HG02870 (cell line): ENCODE measurements at regions not wholly inside any gene's neighbourhood (a gene's known extent, or its start where the extent isn't known, plus 50 kb on each side); places are given as distances from the start of the nearest gene placed in this dataset.
A peak's percentile ranks its signal among the peaks of the same experiment; 100 is the strongest.

Experiments
- ATAC-seq: cut with Tn5 transposase; IDR thresholded peaks from one replicate; pipeline ENCODE4 v1.9.1; 2021; ENCODE audit warnings: mild to moderate bottlenecking, moderate library complexity; ENCODE audit not compliant: unreplicated experiment

DNA sequence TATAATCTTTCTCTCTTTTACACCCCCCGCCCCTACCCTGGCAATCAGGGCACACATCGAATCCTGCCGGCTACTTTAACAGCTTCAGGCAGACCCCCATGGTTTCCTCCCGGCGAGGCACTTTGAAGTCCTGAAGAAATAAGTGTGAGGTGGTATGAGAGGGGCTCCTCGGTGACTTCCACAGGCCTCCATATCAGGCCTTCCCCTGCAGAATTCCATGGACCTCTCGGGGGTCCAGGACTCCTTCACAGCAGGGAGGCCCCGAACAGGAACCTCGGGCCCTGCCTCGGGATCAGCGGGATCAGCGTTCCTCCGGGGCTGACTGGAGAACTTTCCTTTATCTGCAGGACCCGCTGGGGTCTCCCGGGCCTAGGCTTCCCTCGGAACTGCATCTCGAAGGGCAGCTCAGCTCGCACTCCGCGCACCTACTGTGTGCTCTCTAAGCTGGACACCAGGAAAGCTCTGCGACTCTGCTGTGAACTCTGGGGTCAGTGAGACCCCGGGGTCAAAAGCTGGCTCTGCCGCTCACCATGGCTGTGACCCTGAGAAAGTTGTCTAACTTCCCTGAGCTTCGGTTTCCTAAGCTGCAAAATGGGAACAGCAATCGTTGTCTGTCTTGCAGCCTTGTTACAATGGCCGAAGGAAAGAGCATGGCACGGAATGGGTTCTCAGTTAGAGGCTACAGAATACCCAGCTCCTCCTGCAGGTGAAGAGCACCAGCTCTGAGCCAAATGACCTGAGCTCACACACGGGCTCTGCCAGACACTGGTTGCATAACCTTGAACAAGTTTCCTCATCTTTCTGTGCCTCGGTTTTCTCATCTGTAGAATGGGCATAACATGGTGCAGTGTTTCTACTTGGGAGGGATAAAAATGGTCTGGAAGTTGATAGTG lies 97.4 kb upstream of the ID2 start:
- no peak for ATAC-seq

DNA sequence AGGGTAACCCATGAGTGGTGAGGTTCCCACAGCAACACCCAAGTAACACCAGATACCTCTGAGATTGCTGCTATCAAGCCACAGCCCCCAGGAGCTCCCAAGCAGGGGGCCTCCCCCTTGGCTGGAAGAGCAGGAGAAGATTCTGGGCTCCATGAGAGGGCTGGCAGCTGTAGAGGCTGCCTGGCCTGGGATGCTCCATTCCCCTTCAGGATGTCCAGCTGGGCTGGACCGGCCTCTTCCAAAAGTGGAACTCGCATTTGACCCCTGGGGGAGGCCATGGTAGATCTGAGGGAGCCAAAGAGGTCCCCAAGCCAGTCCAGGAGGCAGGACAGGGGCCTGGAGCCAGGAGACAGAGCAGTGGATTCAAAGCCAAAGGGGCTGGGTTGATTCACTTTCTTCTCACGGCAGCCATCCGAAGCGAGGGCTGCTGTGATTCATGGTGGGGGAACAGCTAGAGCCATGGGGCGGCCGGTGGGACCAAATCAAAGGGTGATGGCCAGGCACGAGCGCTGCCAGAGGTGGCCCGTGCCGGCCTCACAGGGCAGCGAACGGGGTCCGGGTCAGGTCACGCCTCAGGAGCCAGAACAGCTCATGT lies 95.3 kb upstream of the ID2 start:
- ATAC-seq: no peak

DNA sequence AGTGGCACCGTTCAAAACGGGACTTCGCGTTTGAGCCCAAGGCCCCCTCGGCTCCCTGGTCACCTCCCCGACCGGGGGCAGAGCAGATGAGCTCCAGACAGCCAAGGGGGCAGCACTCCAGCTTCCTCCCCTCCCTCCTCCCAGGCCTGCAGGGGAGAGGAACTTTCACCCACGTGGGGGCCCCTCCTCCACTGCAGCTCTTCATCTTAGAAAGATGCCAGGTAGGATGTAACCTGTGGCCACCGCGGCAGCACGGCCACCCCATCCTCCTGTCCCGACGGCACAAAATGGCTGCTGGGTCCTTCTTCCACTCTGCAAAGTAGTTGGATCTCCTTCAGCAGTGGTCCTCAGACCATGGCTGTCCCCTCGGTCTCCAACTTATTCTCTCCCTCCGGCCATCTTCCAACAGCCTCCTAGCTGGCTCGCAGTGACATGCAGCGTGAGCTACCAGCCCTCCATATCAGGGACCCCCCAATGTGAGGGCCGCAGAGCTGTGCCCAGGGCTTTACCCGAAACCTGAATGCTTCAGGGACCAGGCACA lies 94.5 kb upstream of the ID2 start:
- ATAC-seq: no peak

DNA sequence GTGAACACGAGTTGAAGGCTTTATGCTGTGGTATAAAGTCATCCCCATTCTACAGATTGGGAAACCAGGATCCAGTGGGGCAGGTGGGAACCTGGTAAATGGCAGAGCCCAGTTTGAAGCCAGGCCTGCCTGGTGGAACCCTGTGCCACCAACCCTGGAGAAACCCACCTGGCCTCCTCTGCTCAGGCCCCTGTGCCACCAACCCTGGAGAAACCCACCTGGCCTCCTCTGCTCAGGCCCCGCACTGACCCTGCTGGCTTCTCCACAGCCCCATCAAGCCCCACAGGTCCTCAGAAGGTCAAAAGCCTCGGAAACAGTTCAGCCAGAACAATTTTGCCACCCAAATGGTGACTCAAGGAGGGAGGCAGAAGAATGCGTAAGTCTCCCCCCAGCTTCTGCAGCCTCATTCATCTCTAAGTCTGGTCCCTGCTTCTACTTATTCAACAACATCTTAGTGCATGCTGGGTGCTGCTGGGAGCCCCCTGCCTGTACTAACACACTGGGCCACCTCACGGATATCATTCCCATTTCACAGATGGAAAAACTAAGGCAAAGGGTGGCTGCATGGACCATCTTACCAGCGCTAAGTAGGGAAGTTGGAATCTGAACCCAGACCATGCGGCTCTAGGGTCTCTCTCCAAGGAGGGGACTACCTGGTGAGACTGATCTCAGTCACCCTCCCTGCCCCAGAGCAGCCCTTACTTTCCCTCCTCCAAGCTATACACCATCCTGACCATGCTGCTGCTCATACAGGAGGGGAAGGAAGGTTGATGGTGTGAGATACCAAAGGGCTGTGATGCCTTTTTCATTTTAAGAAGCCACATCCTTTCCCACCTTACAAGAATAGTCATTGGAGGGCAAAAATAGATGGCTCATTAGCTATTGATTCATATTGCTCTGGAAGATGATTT lies 93.7 kb upstream of the ID2 start:
- no peak for ATAC-seq

DNA sequence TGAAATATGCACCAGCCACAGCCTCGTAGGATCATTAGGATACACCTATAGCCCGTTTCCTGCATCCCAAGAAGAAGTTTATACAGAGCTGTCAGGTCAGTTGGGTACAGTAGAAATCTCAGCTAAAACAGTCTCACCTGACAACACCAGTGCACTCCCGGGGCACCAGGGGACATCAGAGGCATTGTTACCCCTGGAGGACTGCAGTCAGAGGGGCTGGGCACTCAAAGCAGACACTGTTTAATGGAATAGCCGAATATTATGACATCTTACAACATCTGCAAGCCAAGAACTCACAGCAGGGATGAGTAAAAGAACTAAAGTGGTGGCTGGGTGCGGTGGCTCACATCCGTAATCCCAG lies 93.0 kb upstream of the ID2 start:
- no peak for ATAC-seq

DNA sequence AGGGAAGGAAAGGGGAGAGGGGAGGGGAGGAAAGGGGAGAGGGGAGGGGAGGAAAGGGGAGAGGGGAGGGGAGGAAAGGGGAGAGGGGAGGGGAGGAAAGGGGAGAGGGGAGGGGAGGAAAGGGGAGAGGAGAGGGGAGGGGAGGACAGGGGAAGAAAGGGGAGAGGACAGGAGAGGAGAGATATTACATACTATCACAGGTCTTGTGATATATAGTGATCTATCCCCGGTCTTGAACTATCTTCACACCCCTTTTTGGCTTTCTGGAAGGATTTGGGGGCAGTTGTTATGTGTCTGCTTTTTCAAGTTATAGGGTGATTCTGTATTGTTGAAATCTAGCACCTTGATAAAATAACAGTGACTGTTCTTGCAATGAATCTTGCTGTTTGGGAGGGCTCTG lies 92.1 kb upstream of the ID2 start:
- ATAC-seq: no peak

DNA sequence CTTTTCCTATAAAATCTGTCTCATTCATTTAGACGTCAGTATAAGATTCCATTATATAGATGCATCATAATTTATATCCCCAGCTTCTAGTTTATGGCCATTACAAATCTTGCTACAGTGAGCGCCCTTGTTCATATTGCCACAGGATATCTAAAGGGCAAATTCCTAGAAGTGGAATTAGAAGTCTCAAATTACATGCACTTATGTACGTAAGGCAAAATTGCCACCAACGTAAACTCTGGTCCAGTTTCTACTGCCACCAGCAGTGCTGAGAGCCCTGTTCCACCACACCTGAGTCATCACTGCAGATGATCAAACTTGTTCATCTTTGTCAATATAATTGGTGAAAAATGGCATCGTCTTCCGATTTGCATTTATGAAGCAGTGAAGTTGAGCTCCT lies 90.9 kb upstream of the ID2 start:
- no peak for ATAC-seq

DNA sequence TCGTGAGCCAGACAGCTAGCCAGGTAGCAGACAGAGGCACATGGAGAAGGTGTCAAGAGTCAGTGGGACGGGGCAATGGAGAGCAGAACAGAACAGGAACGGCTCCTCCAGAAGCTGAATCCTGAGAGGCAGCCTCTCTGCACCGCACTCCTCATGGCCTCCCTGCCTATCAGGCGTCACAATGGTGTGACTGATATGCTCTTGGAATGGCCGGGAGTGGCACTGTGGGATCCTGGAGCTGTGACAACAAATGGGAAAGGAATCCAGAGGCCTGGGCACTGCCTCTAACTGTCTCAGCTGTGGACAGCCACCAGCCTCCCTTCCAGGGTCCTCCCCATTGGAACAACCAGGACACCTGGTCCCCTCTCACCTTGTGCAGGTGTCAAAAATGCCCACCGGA lies 89.1 kb upstream of the ID2 start:
- no peak for ATAC-seq

DNA sequence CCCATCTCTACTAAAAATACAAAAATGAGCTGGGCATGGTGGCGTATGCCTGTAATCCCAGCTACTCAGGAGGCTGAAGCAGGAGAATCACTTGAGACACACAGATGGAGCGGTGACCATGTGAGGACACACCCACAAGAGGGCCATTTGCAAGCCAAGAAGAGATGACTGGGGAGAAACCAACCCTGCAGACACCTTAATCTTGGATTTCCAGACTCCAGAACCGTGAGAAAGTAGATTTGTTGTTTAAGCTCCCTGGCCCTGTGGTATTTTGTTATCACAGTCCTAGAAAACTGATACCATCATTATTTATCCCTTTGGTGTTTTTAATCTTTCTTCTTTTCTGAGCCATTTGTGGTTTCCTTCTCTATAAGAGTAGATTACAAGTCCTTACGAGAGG lies 88.6 kb upstream of the ID2 start:
- no peak for ATAC-seq

DNA sequence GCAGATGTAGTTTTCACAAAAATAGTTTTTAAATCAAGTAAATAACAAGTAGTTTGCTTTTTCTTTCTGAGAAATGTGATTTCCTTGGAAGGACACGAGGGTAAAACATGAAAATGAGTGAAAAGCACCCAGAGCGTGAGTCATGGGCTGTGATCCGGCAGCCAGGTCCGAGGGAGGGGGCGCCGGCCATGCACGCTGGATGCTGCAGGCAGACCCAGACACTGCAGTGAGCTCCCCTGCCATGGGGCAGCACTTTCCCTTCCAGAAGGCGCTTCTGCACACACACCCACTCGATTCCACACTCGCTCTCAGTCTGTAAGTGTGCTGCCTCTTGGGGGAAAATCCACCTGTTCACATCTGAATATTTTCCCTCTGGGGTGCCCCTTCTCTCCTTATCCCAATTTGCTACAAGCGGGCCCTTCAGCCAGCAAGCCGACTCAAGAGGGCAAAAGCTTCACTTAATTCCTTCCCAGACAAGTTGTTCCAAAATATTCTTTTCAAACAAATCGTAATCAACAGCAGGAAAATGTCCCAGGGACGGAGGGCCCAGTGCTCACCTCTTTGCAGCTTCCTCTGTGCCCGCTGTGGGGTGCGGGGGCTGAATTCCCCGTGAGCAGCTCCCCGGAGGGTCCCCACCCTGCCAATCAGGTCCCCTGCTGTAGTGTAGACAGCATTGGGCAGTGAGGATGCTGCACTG lies 87.0 kb upstream of the ID2 start:
- no peak for ATAC-seq

DNA sequence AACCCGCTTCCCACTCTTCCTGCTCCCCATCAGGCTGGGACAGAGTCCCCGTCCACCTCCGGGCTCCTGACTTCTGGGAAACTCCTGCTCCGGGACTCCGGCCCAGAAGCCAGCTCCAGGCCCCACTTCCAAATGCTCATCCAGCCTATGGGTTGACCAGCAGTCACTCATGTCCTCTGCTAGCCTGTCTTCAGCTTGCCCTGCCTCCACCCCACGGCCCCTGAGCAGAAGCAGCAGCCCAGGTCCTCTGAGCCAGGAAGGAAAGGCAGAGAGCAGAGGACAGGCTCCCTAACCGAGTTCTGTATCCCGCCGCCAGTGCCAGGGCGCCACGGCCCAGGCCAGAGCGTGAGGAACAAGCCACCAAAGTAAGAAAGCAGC lies 86.4 kb upstream of the ID2 start:
- ATAC-seq: no peak

DNA sequence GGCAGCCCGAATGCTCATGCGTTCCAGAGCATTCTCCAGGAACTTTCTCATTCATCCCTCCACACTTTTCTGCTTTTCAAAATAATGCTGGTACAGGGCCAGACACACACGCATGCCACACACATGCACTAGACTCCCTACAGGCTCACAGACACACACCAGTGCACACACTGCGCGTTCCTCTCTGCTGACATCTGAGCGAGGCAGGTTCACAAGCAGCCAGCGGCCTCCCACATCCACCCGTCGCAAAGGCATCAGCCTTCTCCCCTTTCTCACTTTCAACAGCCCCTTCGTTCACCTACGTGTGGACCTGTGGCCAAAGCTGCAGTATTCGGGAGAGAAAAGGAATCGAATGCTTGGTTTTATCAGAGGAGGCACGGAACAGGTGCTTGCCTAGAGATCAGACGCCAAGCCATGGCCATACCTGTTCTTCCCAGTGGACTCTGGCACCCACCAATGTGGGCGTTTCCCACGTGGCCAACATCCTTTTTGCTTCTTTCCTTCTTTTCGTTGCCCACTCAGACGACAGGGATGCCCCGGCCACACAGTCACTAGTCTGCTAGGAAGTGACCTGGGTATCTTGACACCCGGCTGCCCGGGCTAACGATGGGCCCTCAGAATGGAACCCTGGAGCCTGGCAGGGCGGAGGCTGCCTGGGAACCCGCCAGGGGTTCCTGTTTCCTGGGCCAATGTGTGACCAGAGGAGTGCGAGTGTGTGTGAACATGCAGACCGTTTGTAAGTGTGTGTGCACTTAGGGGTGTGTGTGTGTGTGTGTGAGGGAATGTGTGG lies 85.8 kb upstream of the ID2 start:
- no peak for ATAC-seq

DNA sequence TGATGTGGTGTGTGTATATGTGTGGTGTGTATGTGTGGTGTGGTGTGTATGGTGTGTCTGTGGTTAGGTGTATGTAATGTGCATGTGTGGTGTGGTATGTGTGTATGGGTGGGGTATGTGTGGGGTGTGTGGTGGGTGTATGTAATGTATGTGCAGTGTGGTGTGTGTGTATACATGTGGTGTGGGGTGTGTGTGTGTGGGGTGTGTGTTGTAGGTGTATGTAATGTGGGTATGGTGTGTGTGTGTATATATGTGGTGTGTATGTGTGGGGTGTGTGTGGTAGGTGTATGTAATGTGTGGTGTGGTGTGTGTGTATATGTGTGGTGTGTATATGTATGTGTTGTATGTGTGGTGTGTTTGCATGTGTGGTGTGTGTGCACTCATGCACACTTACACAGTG lies 84.8 kb upstream of the ID2 start:
- ATAC-seq: no peak

DNA sequence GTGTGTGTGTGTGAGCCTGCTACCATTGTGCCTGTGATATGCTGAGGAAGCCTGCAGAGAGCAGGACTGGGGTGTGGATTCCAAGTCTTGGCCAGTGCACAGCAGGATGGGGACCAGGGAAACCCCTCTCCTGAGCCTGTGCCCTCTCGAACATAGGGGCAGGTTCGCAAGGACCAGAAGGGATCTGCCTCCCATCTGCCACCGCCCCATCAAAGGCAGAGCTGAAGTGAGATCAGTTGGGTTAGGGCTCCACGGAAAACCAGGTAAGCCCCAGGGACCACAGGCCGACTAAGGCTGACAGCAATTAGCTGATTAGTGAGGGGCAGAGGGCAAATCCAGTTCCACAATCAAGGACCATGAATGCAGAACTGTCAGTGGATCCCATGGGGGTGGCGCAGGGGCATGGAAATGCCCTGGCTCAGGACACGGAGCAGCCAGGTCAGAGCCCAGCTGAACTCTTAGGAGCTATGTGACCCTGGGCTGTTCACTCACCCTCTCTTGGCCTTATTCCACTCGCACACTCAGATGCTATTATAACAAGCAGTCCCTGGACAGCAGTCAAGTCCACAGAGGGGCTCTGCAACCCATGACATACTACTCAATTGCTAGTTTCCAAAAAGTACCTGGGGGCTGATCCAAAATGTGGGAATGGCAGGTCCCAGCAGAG lies 84.2 kb upstream of the ID2 start:
- ATAC-seq: no peak

DNA sequence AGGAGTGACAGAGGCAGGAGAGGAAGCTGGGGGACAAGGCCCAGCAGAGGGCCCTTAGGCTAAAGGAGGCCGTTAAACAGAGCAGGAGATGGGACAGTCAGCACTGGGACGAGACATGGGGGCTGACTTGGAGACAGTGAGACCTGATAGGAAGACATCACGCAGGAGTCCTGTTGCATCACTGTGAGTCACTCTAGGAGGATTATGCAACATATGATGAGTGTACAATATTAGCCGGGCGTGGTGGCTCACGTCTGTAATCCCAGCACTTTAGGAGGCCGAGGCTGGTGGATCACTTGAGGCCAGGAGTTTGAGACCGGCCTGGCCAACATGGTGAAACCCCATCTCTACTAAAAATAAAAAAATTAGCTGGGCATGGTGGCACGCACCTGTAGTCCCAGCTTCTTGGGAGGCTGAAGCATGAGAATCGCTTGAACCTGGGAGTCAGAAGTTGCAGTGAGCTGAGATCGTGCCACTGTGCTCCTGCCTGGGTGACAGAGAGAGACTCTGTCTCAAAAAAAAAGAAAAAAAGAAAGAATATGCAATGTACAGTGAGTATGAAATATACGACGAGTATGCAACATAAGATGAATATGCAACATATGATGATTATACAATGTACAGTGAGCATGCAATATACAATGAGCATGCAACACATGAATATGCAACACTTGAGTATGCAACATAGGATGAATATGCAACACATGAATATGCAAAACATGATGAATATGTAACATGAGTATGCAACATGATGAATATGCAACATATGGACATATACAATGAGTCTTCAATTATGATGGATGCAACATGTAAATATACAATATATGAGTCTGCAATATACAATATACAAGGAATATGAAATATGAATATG lies 83.3 kb upstream of the ID2 start:
- ATAC-seq: no peak

DNA sequence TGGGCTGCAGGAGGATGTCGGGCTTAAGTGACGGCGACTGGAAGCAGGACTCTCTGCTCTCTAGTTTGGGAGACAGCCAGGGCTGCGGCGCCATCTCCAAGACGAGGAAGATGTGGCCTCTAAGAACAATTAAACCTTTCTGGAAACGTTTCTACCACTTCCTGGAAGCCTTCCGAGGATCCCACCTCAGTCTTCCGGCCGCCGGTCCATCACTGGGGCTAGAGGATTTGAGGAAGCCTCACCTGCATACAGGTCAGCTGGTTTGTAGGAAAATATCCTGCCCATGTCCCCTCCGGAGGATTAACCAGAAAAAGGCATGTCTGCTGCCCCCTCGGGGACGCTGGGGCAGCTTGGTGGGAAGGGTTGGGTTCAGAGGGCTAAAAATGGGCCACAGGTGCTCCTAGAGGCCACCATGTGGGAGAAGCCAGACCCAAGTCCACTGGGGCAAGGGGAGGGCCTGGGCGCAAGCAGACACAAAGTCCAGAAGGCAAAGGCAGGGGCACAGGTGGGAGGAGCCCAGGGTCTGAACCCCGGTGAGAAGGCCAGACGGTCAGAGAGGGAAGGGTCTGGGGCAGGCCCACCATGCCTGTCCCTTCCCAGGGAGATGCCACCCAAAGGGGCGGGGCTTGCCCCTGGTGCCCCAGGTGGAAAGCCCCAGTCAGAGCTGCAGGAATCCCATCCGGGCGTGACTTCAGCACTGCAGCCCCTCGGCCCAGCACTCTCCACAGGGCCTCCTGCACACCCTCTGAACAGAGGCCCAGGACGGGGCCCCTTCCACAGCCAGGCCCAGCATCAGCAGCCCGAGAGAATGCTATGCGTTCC lies 82.2 kb upstream of the ID2 start:
- no peak for ATAC-seq

DNA sequence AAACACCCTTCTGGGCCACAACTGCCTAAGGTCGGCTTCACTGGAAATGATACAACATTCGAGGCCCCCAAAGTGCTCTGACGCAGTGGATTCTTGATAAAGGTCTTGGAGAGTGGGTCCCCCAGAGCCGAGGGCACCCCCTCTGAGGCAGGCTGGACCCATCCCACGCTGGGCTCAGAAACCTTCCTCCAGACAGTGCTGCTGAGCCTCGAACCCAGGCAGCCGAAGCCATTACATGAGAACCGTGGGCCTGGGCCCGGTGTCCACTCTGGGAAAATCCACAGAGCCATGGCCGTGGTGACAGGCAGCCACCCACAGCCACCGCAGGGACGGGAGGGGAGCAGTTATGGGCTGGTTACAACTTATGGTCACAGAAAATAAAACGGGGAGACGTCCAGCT lies 81.4 kb upstream of the ID2 start:
- ATAC-seq: no peak

DNA sequence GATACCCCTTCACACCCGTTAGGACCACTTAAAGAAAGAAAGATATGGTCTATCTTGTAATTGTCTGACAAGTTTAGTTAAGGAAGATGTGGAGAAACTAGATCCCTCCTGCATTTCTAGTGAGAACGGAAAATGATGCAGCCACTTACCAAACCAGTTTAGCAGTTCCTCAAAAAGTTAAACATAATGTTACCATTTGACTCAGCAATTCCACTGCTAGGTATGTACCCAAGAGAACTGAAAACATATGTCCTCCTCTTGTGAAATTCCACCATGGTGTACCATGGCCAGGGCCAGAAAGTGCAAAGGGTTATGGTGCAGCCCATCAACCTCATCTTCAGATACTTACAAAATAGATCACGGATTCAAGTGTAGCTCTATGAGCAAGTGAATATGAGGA lies 79.0 kb upstream of the ID2 start:
- ATAC-seq: peak; percentile 52
